Activated CD8-positive, alpha-beta memory T cell treated with anti-CD3 and anti-CD28 coated beads, Interleukin-2, amount 10 ng/mL, durations not matched to agents 7 days and 5 days (primary cell): ENCODE measurements at regions not wholly inside any gene's neighbourhood (a gene's known extent, or its start where the extent isn't known, plus 50 kb on each side); places are given as distances from the start of the nearest gene placed in this dataset.

Experiments
- ATAC-seq: fragments of 150-1000 bp; cut with Tn5 transposase; one replicate; pipeline ENCODE4 v1.10.0; 2021; ENCODE audit warnings: moderate library complexity
- CTCF ChIA-PET: fragments of 350-600 bp; sonication (Branson Sonifier 250); formaldehyde crosslinking; loops from one replicate; lab custom pipeline; 2021; ENCODE audit warnings: antibody characterized with exemption; lab: Charles Lee
- DNase-seq: peaks from one replicate; pipeline ENCODE4 v3.0.0-alpha.2; 2020
- H3K27ac Mint-ChIP-seq: one replicate; pipeline ENCODE4 v1.8.0; 2021; ENCODE audit warnings: mild to moderate bottlenecking, mixed read lengths
- H3K27me3 Mint-ChIP-seq: one replicate; pipeline ENCODE4 v1.8.0; 2021; ENCODE audit warnings: mixed read lengths
- H3K36me3 Mint-ChIP-seq: one replicate; pipeline ENCODE4 v1.8.0; 2021; ENCODE audit warnings: mild to moderate bottlenecking, mixed read lengths
- H3K4me1 Mint-ChIP-seq: one replicate; pipeline ENCODE4 v1.8.0; 2021; ENCODE audit warnings: mixed read lengths
- H3K4me3 Mint-ChIP-seq: one replicate; pipeline ENCODE4 v1.8.0; 2021; ENCODE audit warnings: mild to moderate bottlenecking, moderate library complexity, mixed read lengths
- H3K9me3 Mint-ChIP-seq: one replicate; pipeline ENCODE4 v1.8.0; 2022; ENCODE audit warnings: low read depth, mixed read lengths

DNA sequence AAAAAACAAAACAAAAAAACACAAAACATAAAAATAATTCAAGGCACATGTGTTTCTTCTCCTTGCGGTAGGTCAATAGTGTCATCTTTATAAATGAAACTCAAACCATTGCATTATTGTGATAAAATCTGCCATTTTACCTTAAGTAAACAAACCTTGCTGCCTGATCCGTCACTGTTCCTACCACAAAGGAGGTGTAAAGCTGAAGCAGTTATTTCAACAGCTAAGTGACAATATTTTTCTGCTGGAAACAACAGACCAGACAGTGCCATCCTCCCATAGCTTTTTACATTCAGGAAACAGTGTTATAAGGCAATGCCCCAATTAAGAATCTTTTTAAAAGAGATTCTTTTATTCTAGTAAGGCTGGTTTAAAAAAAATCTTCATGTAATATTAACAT, 242.7 kb downstream of the PPP1R2C start:
- peaks cover 6% of the 10 kb centered on the region for H3K4me1 Mint-ChIP-seq
- ATAC-seq: no peak
- no peaks in the 10 kb centered on the region for H3K27me3 Mint-ChIP-seq
- DNase-seq: no peak
- H3K4me3 Mint-ChIP-seq: no peak overlapping the region
- H3K9me3 Mint-ChIP-seq: no peaks in the 10 kb centered on the region
- CTCF ChIA-PET: no interaction called here
- H3K36me3 Mint-ChIP-seq: no peaks in the 10 kb centered on the region
- no peak overlapping the region for H3K27ac Mint-ChIP-seq

- CTCF ChIA-PET: no interaction called here
- Mint-ChIP-seq H3K4me1 (peaks cover 4% of the 10 kb centered on the region), H3K27me3 (no peaks in the 10 kb centered on the region), H3K4me3 (no peak overlapping the region), H3K27ac (no peak overlapping the region), H3K9me3 (no peaks in the 10 kb centered on the region), H3K36me3 (no peaks in the 10 kb centered on the region)
- ATAC-seq (no peak), DNase-seq (no peak)
Observed at GRCh38 chrX:42533761-42534160, 244.2 kb downstream of the PPP1R2C start.

DNA sequence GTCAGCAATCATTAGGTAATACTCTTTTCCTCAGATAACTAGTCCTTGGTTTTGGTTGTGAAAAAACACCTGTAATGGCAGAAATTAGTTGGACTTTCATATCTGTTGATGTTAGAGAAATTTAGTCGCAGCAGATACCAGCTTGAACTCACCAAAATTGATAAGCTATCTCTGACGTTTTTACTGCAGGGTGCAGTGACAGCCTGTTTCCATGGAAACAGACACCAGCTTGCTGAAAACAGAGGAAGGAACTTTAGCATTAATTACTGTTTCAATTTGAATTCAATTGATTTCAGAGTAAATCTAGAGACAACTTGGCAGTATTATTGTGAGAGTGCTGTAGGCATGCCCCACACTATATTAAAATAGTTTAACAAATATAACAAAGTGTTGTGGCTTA, 246.5 kb downstream of the PPP1R2C start:
- no peak overlapping the region for H3K4me3 Mint-ChIP-seq
- no peaks in the 10 kb centered on the region for H3K36me3 Mint-ChIP-seq
- no peak overlapping the region for H3K27ac Mint-ChIP-seq
- H3K9me3 Mint-ChIP-seq: no peaks in the 10 kb centered on the region
- DNase-seq: no peak
- CTCF ChIA-PET: no interaction called here
- no peaks in the 10 kb centered on the region for H3K27me3 Mint-ChIP-seq
- H3K4me1 Mint-ChIP-seq: no peaks in the 10 kb centered on the region
- ATAC-seq: no peak

GRCh38 chrX:42530027-42530426, 247.9 kb downstream of the PPP1R2C start:
- CTCF ChIA-PET: no interaction called here
- no peaks in the 10 kb centered on the region for H3K36me3 Mint-ChIP-seq
- H3K27ac Mint-ChIP-seq: no peak overlapping the region
- no peaks in the 10 kb centered on the region for H3K4me1 Mint-ChIP-seq
- H3K4me3 Mint-ChIP-seq: no peak overlapping the region
- no peak for DNase-seq
- no peaks in the 10 kb centered on the region for H3K9me3 Mint-ChIP-seq
- H3K27me3 Mint-ChIP-seq: no peaks in the 10 kb centered on the region
- ATAC-seq: no peak

GRCh38 chrX:42524379-42524778, 253.6 kb downstream of the PPP1R2C start:
- ATAC-seq: no peak
- no peaks in the 10 kb centered on the region for H3K9me3 Mint-ChIP-seq

DNA sequence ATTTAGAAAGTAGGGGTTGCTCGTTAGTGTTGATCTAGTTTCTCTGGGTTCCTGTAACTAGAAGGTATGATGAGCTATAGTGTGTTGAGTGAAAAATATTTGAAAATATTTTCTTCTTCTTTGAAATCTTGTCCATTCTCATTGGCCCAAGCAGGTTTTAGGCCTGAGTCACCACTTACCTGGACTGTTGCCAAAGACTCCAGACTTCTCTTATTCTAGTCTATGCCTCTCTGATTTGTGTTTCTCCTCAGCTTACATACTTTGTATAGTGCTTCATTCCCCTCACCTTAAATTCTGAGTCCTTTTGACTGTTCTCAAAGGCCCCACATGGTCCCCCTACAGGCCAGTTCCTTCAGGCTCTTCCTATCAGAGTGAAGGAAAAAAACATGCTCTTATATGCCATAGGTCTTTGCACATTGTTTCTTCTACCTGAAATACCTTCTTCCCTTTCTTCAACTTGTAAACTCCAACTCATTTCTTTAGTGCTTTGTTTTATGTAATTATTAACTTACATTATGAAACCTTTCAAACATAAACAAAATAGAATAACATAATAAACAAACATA, 258.2 kb downstream of the PPP1R2C start:
- no peak for ATAC-seq
- no peaks in the 10 kb centered on the region for H3K36me3 Mint-ChIP-seq
- no peaks in the 10 kb centered on the region for H3K27me3 Mint-ChIP-seq
- no peaks in the 10 kb centered on the region for H3K4me1 Mint-ChIP-seq
- H3K4me3 Mint-ChIP-seq: no peak overlapping the region
- DNase-seq: no peak
- CTCF ChIA-PET: no interaction called here
- no peak overlapping the region for H3K27ac Mint-ChIP-seq
- no peaks in the 10 kb centered on the region for H3K9me3 Mint-ChIP-seq

More at GRCh38 chrX:42524379-42524778, 253.6 kb downstream of the PPP1R2C start:
- Mint-ChIP-seq H3K27ac (no peak overlapping the region), H3K27me3 (no peaks in the 10 kb centered on the region), H3K36me3 (no peaks in the 10 kb centered on the region), H3K4me3 (no peak overlapping the region), H3K4me1 (no peaks in the 10 kb centered on the region)
- CTCF ChIA-PET: no interaction called here
- DNase-seq: no peak

GRCh38 chrX:42515939-42516338, 262.0 kb downstream of the PPP1R2C start:
- H3K9me3 Mint-ChIP-seq: no peaks in the 10 kb centered on the region
- H3K4me1 Mint-ChIP-seq: no peaks in the 10 kb centered on the region
- ATAC-seq (no peak), DNase-seq (no peak)
- H3K36me3 Mint-ChIP-seq: no peaks in the 10 kb centered on the region
- H3K27me3 Mint-ChIP-seq: no peaks in the 10 kb centered on the region
- CTCF ChIA-PET: no interaction called here
- no peak overlapping the region for H3K27ac Mint-ChIP-seq
- no peak overlapping the region for H3K4me3 Mint-ChIP-seq

GRCh38 chrX:42505016-42505415, 272.9 kb downstream of the PPP1R2C start:
- Mint-ChIP-seq H3K27me3 (no peaks in the 10 kb centered on the region), H3K9me3 (peaks cover 6% of the 10 kb centered on the region), H3K27ac (no peak overlapping the region), H3K36me3 (no peaks in the 10 kb centered on the region), H3K4me1 (no peaks in the 10 kb centered on the region), H3K4me3 (no peak overlapping the region)
- DNase-seq (no peak), ATAC-seq (no peak)
- CTCF ChIA-PET: no interaction called here

GRCh38 chrX:42499620-42500019, 278.3 kb downstream of the PPP1R2C start:
- Mint-ChIP-seq H3K4me1 (no peaks in the 10 kb centered on the region), H3K27me3 (no peaks in the 10 kb centered on the region), H3K36me3 (no peaks in the 10 kb centered on the region), H3K9me3 (peaks cover 2% of the 10 kb centered on the region), H3K4me3 (no peak overlapping the region), H3K27ac (no peak overlapping the region)
- DNase-seq: no peak
- CTCF ChIA-PET: no interaction called here
- ATAC-seq: no peak

- Mint-ChIP-seq H3K4me1 (no peaks in the 10 kb centered on the region), H3K27ac (no peak overlapping the region), H3K4me3 (no peak overlapping the region), H3K27me3 (no peaks in the 10 kb centered on the region), H3K9me3 (no peaks in the 10 kb centered on the region), H3K36me3 (no peaks in the 10 kb centered on the region)
- DNase-seq (no peak), ATAC-seq (no peak)
- CTCF ChIA-PET: no interaction called here
Observed at GRCh38 chrX:42497356-42497755, 280.6 kb downstream of the PPP1R2C start.

DNA sequence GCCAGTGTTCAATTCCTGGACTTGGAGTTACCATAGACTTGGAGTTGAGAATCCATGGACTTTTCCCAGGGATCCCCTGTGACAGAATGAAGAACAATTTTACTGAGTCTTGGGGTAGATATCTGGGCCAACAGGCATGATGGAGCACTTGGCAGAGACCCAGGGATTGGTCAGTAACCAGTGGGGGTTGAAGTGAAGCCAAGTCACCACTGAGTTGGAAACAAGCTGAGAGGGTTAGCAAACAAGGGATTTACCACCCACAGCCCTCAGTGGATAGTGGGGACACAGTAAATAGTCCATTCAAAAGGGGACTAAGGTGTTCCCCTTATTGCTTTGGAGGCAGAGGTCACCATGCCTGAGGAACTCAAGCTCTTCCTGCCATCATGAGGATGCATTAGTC, 281.7 kb downstream of the PPP1R2C start:
- DNase-seq (no peak), ATAC-seq (no peak)
- H3K4me3 Mint-ChIP-seq: no peak overlapping the region
- no peaks in the 10 kb centered on the region for H3K36me3 Mint-ChIP-seq
- H3K4me1 Mint-ChIP-seq: no peaks in the 10 kb centered on the region
- H3K9me3 Mint-ChIP-seq: no peaks in the 10 kb centered on the region
- CTCF ChIA-PET: no interaction called here
- no peaks in the 10 kb centered on the region for H3K27me3 Mint-ChIP-seq
- H3K27ac Mint-ChIP-seq: no peak overlapping the region

- no peak for DNase-seq
- Mint-ChIP-seq H3K27ac (no peak overlapping the region), H3K4me3 (no peak overlapping the region), H3K9me3 (no peaks in the 10 kb centered on the region), H3K36me3 (no peaks in the 10 kb centered on the region), H3K4me1 (no peaks in the 10 kb centered on the region), H3K27me3 (no peaks in the 10 kb centered on the region)
- CTCF ChIA-PET: no interaction called here
- no peak for ATAC-seq
Observed at GRCh38 chrX:42495139-42495538, 282.8 kb downstream of the PPP1R2C start.

GRCh38 chrX:42491137-42491907, 286.6 kb downstream of the PPP1R2C start:
- Mint-ChIP-seq H3K4me3 (no peak overlapping the region), H3K4me1 (no peaks in the 10 kb centered on the region), H3K27ac (no peak overlapping the region), H3K9me3 (no peaks in the 10 kb centered on the region), H3K27me3 (no peaks in the 10 kb centered on the region), H3K36me3 (no peaks in the 10 kb centered on the region)
- no peak for DNase-seq
- CTCF ChIA-PET: no interaction called here
- ATAC-seq: no peak

- CTCF ChIA-PET: no interaction called here
- H3K9me3 Mint-ChIP-seq: no peaks in the 10 kb centered on the region
- no peak overlapping the region for H3K27ac Mint-ChIP-seq
- no peak for DNase-seq
- no peak for ATAC-seq
- H3K27me3 Mint-ChIP-seq: no peaks in the 10 kb centered on the region
- H3K4me3 Mint-ChIP-seq: no peak overlapping the region
- H3K4me1 Mint-ChIP-seq: no peaks in the 10 kb centered on the region
- no peaks in the 10 kb centered on the region for H3K36me3 Mint-ChIP-seq
Observed at GRCh38 chrX:42490111-42490510, 287.9 kb downstream of the PPP1R2C start.
